ENCODE measurements at regions not wholly inside any gene's neighbourhood (a gene's known extent, or its start where the extent isn't known, plus 50 kb on each side); places are given as distances from the start of the nearest gene placed in this dataset.

GRCh38 chr16:6247150-6247549 is 1085.5 kb upstream of the RBFOX1 start:
- no peak for DNase-seq (ENCODE audit: low spot score)
- intact Hi-C loops (cut with DNase I) = no loop called here

DNA sequence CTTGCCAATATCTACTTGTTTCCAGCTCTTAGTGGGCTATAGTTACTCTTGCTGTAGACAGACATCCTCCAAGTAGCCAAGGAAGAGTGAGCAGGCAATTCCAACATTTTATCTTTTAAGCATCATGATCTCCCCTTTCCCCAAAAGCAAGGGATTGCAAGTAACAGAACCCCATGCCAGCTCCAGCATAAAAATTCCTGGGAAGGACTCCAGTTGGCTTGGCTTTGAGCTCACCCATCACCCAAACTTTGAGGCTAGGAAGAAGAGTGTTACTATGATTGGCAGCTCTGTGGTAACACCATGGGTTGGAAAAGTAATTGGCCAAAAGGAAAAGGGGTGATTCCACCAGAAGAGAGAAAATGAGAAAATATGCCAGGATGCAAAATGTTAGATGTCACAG is 1086.4 kb upstream of the RBFOX1 start:
- DNase-seq (ENCODE audit: low spot score) = no peak
- intact Hi-C loops (cut with DNase I) = no loop called here

GRCh38 chr16:6232056-6232455 is 1100.6 kb upstream of the RBFOX1 start:
- no peak for DNase-seq (ENCODE audit: low spot score)
- intact Hi-C loops (cut with DNase I) = no loop called here

- DNase-seq (ENCODE audit: low spot score) = no peak
- intact Hi-C loops (cut with DNase I) = no loop called here
Measured at GRCh38 chr16:6231398-6231797, 1101.2 kb upstream of the RBFOX1 start.

DNA sequence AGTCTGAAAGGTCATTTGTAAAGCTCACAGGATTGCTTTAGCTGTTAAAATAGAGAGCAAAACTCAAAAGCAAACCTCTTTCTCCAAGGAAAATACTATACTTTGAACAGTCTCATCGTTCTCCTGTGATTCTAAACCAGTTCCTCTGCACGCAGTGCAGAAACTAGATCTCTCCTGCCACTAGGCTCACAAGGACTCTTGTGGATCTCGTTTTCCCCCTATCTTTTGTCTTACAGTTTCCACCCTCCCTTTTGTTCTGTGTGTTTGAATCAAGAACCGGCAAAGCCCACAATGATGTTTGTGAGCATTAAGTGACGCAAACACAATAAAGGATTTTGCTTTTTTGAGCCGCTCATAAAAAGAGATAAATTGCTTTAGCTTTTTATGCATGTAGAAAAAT is 1103.5 kb upstream of the RBFOX1 start:
- no peak for DNase-seq (ENCODE audit: low spot score)
- intact Hi-C loops (cut with DNase I) = no loop called here

- no peak for DNase-seq (ENCODE audit: low spot score)
- intact Hi-C loops (cut with DNase I) = no loop called here
Measured at GRCh38 chr16:6218855-6219254, 1113.8 kb upstream of the RBFOX1 start.

- no peak for DNase-seq (ENCODE audit: low spot score)
- intact Hi-C loops (cut with DNase I) = no loop called here
Measured at GRCh38 chr16:6216836-6217235, 1115.8 kb upstream of the RBFOX1 start.

DNA sequence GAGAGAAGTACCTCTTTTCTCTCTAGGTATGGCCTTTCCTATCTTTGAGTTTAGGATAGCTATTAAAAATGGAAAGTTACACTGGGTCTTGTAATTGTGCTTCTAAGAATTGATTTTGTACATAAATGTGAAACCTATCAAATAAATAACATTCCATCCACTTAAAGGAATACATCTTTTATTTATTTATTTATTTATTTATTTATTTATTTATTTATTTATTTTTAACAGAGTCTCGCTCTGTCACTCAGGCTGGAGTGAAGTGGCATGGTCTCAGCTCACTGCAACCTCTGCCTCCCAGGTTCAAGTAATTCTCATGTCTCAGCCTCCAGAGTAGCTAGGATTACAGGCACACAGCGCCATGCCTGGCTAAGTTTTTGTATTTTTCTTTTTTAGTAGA is 1114.0 kb upstream of the EEF2KMT start:
- no peak for DNase-seq (ENCODE audit: low spot score)
- intact Hi-C loops (cut with DNase I) = no loop called here

DNA sequence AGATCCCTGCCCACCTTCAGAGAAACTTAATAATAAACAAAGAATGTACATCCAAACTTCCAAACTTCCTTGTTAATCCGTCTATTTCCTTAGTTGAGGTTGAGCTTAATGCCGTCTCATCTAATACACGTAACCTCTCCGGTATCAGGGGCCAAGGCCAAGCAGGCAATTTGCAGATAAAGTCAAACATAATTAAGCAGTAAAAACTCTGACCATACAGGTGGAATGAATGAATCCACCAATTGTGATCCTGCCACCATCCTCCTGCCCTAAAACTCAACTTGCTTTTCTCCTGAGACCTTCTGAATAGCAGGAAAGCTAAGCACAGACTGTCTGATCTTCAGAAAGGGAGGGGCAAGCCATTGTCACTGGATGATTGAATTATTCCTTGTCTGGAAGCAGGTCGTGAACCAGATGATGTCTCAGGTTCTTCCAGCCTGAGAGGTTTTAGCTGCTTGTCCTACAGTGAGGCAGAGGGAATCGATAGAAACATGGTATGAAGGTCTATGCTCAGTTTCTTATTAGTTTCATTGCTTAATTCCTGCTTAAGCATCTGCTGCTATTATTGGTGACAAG is 1111.8 kb upstream of the EEF2KMT start:
- DNase-seq (ENCODE audit: low spot score) = no peak
- intact Hi-C loops (cut with DNase I) = no loop called here

DNA sequence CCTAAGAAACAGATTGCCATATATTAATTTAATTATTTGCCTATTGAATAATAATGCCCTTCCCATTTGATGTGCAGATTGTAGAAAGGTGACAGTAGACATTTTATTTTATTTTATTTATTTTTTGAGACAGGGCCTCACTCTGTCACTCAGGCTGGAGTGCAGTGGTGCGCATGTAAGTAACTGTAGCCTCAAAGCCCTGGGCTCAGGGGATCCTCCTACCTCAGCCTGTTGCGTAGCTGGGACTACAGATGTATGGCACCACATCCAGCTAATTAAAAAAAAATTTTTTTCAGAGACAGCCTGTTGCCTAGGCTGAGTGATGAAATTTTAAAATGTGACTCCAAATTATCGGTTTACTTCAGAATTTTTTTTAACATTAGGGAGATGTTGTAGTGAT is 1110.0 kb upstream of the EEF2KMT start:
- no peak for DNase-seq (ENCODE audit: low spot score)
- intact Hi-C loops (cut with DNase I) = no loop called here

- intact Hi-C loops (cut with DNase I) = no loop called here
- DNase-seq (ENCODE audit: low spot score) = no peak
Measured at GRCh38 chr16:6207124-6207523, 1109.5 kb upstream of the EEF2KMT start.

- intact Hi-C loops (cut with DNase I) = no loop called here
- no peak for DNase-seq (ENCODE audit: low spot score)
Measured at GRCh38 chr16:6206080-6206479, 1108.5 kb upstream of the EEF2KMT start.

GRCh38 chr16:6204945-6205344 is 1107.3 kb upstream of the EEF2KMT start:
- DNase-seq (ENCODE audit: low spot score) = no peak
- intact Hi-C loops (cut with DNase I) = no loop called here

GRCh38 chr16:6200861-6201260 is 1103.3 kb upstream of the EEF2KMT start:
- intact Hi-C loops (cut with DNase I) = no loop called here

DNA sequence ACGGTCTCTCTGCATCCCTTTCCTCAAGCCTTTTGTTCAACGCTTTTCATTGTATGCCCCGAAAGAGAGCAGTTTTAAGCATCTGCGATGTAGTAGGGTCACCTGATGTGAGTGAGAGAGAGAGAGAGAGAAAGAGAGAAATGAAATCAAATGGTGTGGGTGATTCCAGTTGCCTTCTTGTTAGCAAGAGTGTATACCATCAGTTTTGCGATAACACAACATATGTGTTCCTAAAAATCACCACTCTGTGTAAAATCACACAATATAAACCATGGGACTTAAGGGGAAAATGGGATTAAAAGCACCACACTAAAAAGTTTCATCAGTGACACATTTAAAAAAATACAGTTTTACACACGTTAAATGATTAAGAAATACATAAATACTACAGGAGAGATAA is 1102.7 kb upstream of the EEF2KMT start:
- intact Hi-C loops (cut with DNase I) = no loop called here

More at GRCh38 chr16:6200861-6201260, 1103.3 kb upstream of the EEF2KMT start:
- DNase-seq (ENCODE audit: low spot score) = no peak

DNA sequence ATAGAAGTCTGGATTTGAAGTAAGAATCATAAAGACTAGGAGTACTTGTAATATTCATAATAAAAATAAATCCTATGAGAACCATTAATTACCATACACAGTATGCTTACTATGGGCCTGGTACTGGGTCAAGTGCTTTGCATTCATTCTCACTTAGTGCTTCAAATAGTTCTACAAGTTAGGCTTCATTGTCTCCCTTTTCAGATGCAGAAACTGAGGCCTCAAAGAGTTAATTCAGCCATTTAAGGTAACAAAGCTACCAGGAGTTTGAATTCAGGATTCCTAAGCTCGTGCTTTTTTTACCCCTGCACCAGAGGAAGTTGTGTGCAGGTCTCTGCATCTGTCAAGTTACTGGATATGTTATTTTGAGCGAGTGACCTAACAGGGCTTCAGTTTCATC is 1098.4 kb upstream of the EEF2KMT start:
- intact Hi-C loops (cut with DNase I) = loop anchor here in 1 of 2 donors (5.0 kb wide), 1 partner anchor 389 kb away; no protein-coding TSS in a partner anchor
- no peak for DNase-seq (ENCODE audit: low spot score)

More for the DNA sequence above, 1102.7 kb upstream of the EEF2KMT start:
- DNase-seq (ENCODE audit: low spot score) = no peak

GRCh38 chr16:6193718-6194117 is 1096.1 kb upstream of the EEF2KMT start:
- intact Hi-C loops (cut with DNase I) = no loop called here
- no peak for DNase-seq (ENCODE audit: low spot score)

- no peak for DNase-seq (ENCODE audit: low spot score)
- intact Hi-C loops (cut with DNase I) = no loop called here
Measured at GRCh38 chr16:6192984-6193383, 1095.4 kb upstream of the EEF2KMT start.

GRCh38 chr16:6192532-6192931 is 1094.9 kb upstream of the EEF2KMT start:
- DNase-seq (ENCODE audit: low spot score) = no peak
- intact Hi-C loops (cut with DNase I) = no loop called here

DNA sequence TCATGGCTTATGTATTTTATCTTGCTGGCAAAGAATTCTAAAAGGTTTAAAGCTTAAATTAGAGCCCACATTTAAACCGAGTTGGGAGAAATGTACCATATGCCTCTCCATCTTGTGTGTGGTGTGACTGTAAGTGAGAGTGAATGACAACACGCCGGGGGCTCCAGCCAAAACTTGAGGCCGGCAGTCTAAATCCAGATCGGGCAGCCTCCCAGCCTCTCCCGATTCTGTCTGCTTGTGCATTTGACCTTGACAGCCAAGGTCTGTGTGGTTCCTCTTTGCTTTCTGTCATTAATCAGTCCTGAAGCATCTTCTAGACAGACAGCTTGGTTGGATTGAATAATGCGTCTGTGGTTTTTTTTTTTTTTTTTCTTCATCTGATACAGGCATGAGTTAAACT is 1093.2 kb upstream of the EEF2KMT start:
- DNase-seq (ENCODE audit: low spot score) = no peak
- intact Hi-C loops (cut with DNase I) = no loop called here

DNA sequence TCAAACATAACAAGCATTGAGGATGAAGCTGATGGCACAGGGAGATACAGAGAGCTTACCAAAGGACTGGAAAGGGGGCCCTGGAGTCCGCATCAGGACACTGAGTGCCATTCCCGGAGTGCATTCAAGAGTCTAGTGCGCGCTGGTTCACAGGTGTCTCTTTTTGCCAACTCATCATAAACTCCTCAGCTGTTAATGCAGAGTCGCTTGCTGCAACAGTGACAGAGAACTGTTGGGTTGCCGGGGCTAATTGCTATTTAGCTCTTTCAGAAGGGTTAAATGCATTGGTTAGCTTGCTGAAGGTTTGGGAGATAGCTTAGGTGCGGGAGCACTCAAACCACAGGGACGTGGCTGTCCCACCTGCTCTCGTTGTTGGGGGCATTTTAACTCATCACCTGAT is 1091.6 kb upstream of the EEF2KMT start:
- no peak for DNase-seq (ENCODE audit: low spot score)
- intact Hi-C loops (cut with DNase I) = no loop called here

DNA sequence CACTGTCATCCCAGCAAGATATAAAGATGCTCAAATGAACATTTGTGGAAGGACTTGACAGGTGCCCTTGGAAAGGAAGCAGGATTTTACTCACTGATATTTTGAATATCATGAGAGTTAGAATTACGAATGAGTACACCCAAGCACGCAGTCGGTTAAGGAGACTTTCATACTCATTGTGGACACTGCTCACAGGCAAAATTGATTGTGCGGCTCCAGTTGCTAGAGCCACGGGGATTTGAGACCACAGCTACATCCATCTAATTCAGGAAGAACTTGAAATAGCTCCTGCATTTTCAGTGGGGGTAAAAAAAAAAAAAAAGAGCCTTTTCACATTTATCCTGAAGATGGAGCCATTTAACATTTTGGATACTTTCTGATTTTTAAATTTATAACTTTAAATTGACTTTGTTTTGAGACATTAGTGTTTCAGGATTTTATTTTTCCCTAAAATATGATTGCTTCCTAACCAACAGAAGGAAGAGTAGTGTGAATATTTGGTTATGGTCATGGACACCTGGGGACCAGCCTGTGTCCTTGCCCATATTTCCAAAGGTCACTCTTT is 1080.1 kb upstream of the EEF2KMT start:
- intact Hi-C loops (cut with DNase I) = no loop called here
- DNase-seq (ENCODE audit: low spot score) = no peak

Data from posterior vena cava (tissue), 2 donors.